Activated T-cell treated with anti-CD3 and anti-CD28 coated beads, Interleukin-2, amount 50 U/mL, for 4 hours (primary cell): ENCODE measurements at regions not wholly inside any gene's neighbourhood (a gene's known extent, or its start where the extent isn't known, plus 50 kb on each side); places are given as distances from the start of the nearest gene placed in this dataset.

Experiments used
- ATAC-seq, 2 donors: fragments of 200-7000 bp; cut with Tn5 transposase; one replicate each; pipeline ENCODE4 v1.10.0; 2021
- DNase-seq: peaks from one replicate; pipeline ENCODE4 v3.0.0-alpha.2; 2020
- H3K27me3 Mint-ChIP-seq: one replicate; pipeline ENCODE4 v1.8.0; 2021; ENCODE audit warnings: low read depth, mixed read lengths
- H3K36me3 Mint-ChIP-seq: one replicate; pipeline ENCODE4 v1.8.0; 2022; ENCODE audit warnings: mixed read lengths; ENCODE audit not compliant: insufficient read depth
- H3K4me1 Mint-ChIP-seq: one replicate; pipeline ENCODE4 v1.8.0; 2021; ENCODE audit warnings: low read depth, mixed read lengths
- H3K4me3 Mint-ChIP-seq: one replicate; pipeline ENCODE4 v1.8.0; 2021; ENCODE audit warnings: mild to moderate bottlenecking, moderate library complexity, mixed read lengths
- H3K9me3 Mint-ChIP-seq: one replicate; pipeline ENCODE4 v1.8.0; 2021; ENCODE audit warnings: mixed read lengths

DNA sequence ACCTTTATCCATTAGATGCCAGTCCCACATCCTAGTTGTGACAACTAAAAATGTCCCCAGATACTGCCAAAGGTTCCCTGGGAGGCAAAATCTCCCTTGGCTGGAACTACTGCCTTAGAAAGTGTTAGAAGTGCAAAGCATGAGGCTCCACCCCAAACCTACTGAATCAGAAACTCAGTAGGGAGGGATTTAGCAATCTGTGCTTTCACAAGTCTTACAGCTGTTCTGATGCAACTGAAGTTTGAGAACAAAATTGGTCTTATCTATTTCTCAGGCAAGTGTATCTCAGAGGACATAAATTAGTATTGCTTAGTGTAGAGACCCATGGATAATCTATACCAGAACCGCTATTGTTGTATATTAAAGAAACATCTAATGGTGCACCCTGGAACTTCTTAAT, 70.2 kb downstream of the CLDN1 start:
- peaks cover 5% of the 10 kb centered on the region for H3K9me3 Mint-ChIP-seq
- DNase-seq (no peak), ATAC-seq (no peak)
- no peak overlapping the region for H3K4me3 Mint-ChIP-seq
- no peaks in the 10 kb centered on the region for H3K36me3 Mint-ChIP-seq
- no peaks in the 10 kb centered on the region for H3K4me1 Mint-ChIP-seq
- peaks cover 5% of the 10 kb centered on the region for H3K27me3 Mint-ChIP-seq

DNA sequence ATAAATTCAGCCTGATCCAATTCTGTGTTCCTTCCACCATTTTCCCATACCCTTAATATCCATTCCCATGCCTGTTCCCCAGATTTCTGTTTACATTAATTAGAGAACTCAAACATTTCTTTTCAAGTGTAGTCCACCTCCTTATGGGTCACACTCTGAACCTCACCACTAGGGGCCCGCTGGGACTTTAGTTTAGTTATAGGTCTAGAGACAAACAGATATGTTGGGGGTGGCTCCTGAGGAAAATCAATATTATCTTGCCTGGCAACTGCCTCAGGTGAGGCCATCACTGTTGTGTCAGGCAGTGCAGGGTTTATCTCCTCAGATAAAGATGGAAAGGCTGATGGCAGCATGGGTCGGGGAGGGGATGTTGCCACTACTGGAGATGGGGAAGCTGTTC, 72.8 kb downstream of the CLDN1 start:
- DNase-seq: no peak
- ATAC-seq: no peak
- peaks cover 5% of the 10 kb centered on the region for H3K27me3 Mint-ChIP-seq

DNA sequence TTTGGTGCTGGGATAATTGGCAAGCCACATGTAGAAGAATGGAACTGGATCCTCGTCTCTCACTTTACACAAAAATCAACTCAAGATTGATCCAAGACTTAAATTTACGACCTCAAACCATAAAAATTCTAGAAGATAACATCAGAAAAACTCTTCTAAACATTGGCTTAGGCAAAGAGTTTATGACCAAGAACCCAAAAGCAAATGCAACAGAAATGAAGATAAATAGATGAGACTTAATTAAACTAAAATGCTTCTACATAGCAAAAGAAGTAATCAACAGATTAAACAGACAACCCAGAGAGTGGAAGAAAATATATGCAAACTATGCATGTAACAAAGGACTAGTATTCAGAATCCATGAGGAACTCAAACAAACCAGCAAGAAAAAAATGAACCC, 80.1 kb downstream of the CLDN1 start:
- no peaks in the 10 kb centered on the region for H3K4me1 Mint-ChIP-seq

More for the DNA sequence above, 72.8 kb downstream of the CLDN1 start:
- Mint-ChIP-seq H3K9me3 (peaks cover 22% of the 10 kb centered on the region), H3K4me3 (no peak overlapping the region), H3K4me1 (no peaks in the 10 kb centered on the region), H3K36me3 (no peaks in the 10 kb centered on the region)

DNA sequence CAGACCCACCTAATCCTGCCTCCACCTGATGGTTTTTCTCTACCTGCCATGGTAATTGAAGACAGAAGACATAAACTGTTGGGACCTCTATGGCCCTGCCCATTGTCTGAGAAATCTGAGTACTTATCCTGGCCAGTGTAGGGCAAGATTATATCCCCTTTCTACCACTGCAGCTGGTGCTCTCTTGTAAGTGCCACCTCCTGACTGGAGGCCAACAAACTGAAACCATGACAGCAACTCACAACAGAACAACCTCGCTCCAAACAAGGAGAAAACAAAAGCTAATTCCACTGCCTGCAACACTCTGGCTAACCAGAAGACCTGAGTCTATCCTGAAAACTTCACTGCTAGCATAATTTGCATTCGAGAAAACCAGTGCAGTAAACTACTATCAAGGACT, 82.9 kb downstream of the CLDN1 start:
- Mint-ChIP-seq H3K9me3 (peaks cover 20% of the 10 kb centered on the region), H3K36me3 (no peaks in the 10 kb centered on the region), H3K27me3 (peaks cover 6% of the 10 kb centered on the region), H3K4me3 (no peak overlapping the region), H3K4me1 (no peaks in the 10 kb centered on the region)
- no peak for ATAC-seq
- no peak for DNase-seq

More for the DNA sequence above, 80.1 kb downstream of the CLDN1 start:
- no peak for DNase-seq
- peaks cover 2% of the 10 kb centered on the region for H3K27me3 Mint-ChIP-seq
- H3K9me3 Mint-ChIP-seq: peaks cover 38% of the 10 kb centered on the region
- H3K4me3 Mint-ChIP-seq: no peak overlapping the region
- no peak for ATAC-seq
- H3K36me3 Mint-ChIP-seq: no peaks in the 10 kb centered on the region

DNA sequence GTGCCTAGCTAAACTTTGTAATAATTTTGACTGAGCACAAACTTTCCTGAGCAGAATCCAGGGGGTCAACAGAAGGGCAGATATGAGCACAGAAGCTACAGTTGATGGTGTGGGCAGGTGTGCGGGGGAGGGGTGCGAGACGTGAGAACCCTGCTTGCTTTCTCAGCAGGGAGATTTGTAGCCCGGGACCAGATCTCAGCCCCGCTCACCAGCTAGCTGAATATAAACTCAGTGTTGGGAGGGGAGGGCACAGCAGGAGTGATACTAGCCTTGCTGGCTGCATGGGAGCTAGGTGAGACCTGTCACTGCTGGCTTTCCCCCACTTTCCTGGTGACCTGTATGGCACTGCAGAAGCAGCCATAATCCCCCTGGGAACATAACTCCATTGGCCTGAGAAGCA, 83.4 kb downstream of the CLDN1 start:
- Mint-ChIP-seq H3K27me3 (peaks cover 6% of the 10 kb centered on the region), H3K36me3 (no peaks in the 10 kb centered on the region), H3K4me1 (no peaks in the 10 kb centered on the region), H3K4me3 (no peak overlapping the region), H3K9me3 (peaks cover 20% of the 10 kb centered on the region)
- no peak for ATAC-seq
- no peak for DNase-seq

DNA sequence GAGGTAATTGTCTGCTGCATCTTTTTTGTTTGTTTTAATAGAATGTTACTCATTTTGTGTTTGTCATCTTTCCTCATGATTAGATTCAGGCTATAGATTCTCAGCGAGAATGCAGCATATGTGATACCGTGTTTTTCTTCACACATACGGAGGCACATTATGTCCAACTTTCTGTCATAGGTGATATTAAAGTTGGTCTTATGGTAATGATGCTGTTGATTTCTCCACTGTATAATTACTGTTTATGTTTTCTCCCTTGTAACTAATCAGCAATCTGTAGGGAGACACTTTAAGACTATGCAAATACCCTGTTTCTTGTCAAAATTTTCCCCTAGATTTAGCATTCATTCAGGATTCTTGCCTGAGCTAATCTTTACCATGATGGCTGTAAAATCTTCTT, 87.6 kb downstream of the CLDN1 start:
- ATAC-seq (no peak), DNase-seq (no peak)
- Mint-ChIP-seq H3K9me3 (peaks cover 4% of the 10 kb centered on the region), H3K27me3 (peaks cover 6% of the 10 kb centered on the region), H3K36me3 (no peaks in the 10 kb centered on the region), H3K4me1 (peaks cover 1% of the 10 kb centered on the region), H3K4me3 (no peak overlapping the region)

DNA sequence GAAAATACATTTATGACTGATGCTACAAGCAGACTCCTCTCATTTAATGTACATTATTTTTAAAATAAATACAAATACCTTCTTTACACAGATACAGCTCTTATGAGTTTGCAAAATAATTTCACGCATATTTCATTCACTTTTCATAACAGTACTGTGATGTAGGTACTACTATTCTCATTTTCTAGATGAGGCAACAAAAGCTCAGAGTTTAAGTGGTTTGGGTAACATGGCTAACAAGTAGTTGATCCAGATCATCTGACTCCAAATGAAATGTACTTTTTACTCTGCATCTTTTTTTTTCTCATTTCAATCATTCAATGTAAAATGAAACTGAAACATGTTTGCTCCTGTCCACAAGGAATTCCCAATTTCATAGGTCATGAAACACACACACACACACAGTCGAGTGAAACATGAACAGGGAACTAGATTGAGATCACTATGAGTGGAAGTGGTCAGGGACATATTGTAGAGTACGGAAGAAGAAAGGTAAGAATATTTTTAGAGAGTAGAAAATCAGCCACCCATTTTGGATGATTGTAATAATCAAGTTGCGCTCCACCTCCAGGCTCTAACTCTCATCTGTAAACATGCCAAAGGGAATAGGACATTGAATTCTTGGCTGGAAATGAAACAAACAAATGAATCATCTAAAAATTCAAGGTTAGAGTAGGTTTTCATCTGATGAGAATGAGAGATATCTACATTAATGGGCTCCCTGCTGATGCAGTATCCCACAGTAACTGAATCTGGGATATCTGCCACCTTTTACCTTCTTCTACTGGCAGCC, 92.4 kb downstream of the CLDN1 start:
- DNase-seq (no peak), ATAC-seq (no peak)
- Mint-ChIP-seq H3K36me3 (no peaks in the 10 kb centered on the region), H3K4me1 (peaks cover 1% of the 10 kb centered on the region), H3K4me3 (no peak overlapping the region), H3K27me3 (peaks cover 9% of the 10 kb centered on the region), H3K9me3 (no peaks in the 10 kb centered on the region)

DNA sequence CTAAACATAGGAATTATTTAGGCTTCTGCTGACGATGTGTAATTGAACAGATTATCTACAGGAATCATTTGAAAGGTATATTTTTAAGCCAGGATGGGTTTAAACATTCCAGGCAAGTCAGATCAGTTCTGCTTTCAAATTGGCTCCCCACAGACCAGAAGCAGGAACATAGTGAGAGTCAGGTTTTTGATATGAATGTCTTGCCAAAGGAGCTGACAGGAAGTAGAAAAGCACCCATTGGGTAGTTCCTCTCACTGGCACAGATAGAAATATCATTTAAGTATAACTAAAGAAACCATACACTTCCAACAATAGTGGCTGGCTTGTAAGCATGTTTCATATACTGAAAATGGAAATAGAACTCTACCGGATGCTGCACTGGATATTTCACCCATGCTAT, 95.2 kb downstream of the CLDN1 start:
- Mint-ChIP-seq H3K36me3 (no peaks in the 10 kb centered on the region), H3K4me3 (no peak overlapping the region), H3K9me3 (no peaks in the 10 kb centered on the region), H3K27me3 (peaks cover 9% of the 10 kb centered on the region), H3K4me1 (peaks cover 1% of the 10 kb centered on the region)
- DNase-seq: no peak
- no peak for ATAC-seq

DNA sequence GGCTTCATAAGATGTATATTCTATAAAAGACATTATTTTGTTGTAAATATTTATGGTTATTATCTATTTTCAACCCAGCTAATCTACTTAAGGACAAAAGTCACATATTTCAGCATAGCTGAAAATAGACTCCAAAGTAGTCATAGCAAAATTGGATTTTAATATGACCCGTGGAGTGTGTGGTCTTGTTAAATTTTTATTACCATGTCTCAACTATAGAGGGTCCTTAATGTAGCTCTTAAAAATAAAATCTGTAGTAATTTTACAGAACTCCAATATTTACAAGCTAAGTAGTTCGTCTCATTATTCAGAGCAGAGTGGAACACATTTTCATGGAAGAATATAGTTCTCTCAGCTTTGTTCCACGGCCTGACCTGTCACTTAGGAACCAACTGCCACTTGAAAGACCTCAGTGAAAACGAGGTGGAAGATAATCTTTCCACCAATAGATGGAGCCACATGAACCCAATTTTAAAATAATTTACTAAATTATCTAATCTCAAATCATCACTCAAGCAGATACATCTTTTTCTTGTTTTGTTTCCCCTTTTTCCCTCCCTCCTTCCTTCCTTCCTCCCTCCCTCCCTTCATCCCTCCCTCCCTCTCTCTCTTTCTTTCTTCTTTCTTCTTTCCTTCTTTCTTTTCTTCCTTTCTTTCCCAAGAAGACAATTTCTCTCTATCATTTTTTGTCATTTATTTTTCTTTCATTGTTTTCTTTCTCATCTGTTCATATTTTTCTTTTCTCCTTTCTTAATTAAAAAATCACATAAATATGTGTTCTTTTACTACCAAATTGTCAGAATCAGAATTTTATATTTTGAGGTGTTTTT, 97.2 kb downstream of the CLDN1 start:
- H3K36me3 Mint-ChIP-seq: no peaks in the 10 kb centered on the region
- H3K4me3 Mint-ChIP-seq: no peak overlapping the region
- H3K27me3 Mint-ChIP-seq: peaks cover 9% of the 10 kb centered on the region
- H3K4me1 Mint-ChIP-seq: peaks cover 1% of the 10 kb centered on the region
- H3K9me3 Mint-ChIP-seq: peaks cover 6% of the 10 kb centered on the region
- ATAC-seq: no peak
- no peak for DNase-seq

DNA sequence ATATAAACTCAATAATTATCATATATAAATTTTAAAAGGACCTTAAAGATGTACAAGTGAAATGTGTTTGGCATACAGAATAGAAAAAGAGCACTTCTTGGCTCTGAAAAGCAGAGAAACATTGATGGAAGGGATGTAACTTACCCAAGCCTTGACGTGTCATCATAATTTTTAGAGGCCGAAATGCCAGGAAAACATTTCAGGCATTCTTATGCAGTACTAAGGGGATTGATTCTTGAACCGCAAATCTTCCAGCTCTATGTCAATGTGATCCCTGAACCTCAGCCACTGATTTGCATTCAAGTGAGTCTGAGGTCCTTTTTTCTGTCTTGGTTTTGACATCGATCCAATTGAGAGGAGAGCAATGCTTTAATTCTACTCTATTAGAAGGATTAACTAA, 97.8 kb downstream of the CLDN1 start:
- ATAC-seq (no peak), DNase-seq (no peak)
- no peak overlapping the region for H3K4me3 Mint-ChIP-seq
- peaks cover 6% of the 10 kb centered on the region for H3K9me3 Mint-ChIP-seq
- no peaks in the 10 kb centered on the region for H3K36me3 Mint-ChIP-seq
- peaks cover 9% of the 10 kb centered on the region for H3K27me3 Mint-ChIP-seq
- H3K4me1 Mint-ChIP-seq: no peaks in the 10 kb centered on the region

DNA sequence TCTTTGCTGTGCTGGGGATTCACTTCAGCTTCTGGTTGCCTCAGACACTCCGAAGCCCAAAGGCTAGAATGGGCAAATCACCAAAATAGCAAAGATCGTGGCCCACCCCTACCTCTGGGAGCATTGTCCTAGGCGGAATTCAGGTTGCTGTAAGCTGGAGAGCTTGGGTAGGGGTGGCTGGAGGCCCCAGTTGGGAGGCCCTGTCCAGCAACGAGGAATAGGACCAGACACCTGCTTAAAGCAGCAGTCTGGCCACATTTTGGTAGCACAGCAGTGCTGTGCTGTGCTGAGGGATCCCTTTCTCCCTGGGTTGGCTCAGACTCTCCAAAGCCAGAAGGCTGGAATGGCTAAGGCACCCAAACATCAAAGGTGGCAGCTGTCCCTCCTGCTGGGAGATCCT, 99.3 kb downstream of the CLDN1 start:
- Mint-ChIP-seq H3K4me3 (no peak overlapping the region), H3K9me3 (peaks cover 6% of the 10 kb centered on the region), H3K27me3 (peaks cover 7% of the 10 kb centered on the region), H3K4me1 (no peaks in the 10 kb centered on the region), H3K36me3 (no peaks in the 10 kb centered on the region)
- ATAC-seq: no peak
- DNase-seq: no peak

DNA sequence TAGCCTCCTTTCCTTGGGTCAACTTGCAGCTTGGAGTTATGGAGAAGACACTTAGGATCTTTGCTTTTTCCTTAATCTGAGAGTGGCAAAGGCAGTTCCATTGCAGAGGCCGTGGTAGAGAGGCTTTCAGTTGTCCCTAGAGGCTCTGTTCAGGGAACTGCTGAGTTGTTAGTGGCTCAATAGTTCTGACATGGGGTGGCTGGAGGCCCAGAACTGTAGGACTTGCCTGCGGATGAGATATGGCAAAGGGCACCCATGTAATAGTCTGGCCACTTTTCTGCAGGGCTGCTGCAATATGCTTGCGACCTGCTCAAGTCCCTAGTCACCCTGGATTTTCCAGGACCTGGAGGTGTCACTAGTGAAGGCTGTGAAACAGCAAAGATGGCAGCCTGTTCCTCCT, 99.9 kb downstream of the CLDN1 start:
- peaks cover 6% of the 10 kb centered on the region for H3K9me3 Mint-ChIP-seq
- H3K36me3 Mint-ChIP-seq: no peaks in the 10 kb centered on the region
- H3K4me1 Mint-ChIP-seq: no peaks in the 10 kb centered on the region
- H3K4me3 Mint-ChIP-seq: no peak overlapping the region
- ATAC-seq (no peak), DNase-seq (no peak)
- peaks cover 7% of the 10 kb centered on the region for H3K27me3 Mint-ChIP-seq

DNA sequence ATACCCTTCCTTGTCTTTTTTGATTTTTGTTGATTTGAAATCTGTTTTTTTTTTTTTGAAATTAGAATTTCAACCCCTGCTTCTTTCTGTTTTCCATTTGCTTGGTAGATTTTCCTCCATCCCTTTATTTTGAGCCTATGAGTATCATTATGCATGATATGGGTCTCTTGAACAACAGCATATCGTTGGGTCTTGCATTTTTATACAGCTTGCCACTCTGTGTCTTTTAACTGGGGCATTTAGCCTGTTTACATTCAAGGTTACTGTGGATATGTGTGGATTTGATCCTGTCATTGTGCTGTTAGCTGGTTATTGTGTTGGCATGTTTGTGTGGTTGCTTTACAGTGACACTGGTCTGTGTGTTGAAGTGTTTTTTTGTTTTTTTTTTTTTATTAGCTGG, 99.7 kb upstream of the P3H2 start:
- Mint-ChIP-seq H3K9me3 (peaks cover 6% of the 10 kb centered on the region), H3K36me3 (no peaks in the 10 kb centered on the region), H3K27me3 (peaks cover under 1% of the 10 kb centered on the region), H3K4me3 (no peak overlapping the region), H3K4me1 (no peaks in the 10 kb centered on the region)
- ATAC-seq: no peak
- DNase-seq: no peak

DNA sequence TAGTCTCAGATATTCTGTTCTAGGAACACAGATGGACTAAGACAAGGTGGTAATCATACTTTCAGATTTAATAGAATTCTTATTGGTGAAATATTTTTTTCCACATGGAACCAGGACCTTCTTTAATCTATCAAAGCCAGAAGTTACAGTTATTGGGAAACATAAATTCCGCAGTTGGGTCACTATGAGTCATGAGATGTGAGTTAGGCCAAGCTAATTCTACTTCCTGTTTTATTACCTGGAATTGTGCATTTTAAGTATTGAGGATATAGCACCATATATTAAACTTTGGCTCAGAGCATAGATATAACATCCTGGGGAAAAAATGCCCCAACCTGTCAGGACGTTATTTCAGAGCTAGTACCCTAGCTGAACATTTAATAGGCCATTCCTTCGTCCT, 96.4 kb upstream of the P3H2 start:
- Mint-ChIP-seq H3K4me3 (no peak overlapping the region), H3K9me3 (peaks cover 6% of the 10 kb centered on the region)

DNA sequence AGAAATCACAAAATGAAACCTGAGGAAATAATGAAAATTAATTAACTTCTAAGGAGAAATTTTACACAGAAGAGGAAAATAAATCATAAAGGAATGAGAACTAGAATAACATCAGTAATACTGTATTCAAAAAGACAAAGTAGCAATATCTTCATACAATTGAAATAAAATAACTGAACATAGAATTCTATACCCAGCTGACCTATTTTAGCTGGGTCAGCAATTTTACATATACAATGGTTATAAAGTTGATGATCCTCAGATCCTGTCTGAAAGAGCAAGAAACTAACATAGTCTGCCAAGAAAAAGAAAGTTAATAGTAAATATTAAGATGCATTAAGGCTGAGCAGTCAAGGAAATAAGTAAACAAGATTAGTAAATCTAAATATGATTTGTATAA, 93.0 kb upstream of the P3H2 start:
- Mint-ChIP-seq H3K4me3 (no peak overlapping the region), H3K9me3 (no peaks in the 10 kb centered on the region), H3K4me1 (no peaks in the 10 kb centered on the region), H3K27me3 (no peaks in the 10 kb centered on the region), H3K36me3 (no peaks in the 10 kb centered on the region)
- ATAC-seq (no peak), DNase-seq (no peak)

More for the DNA sequence above, 96.4 kb upstream of the P3H2 start:
- Mint-ChIP-seq H3K36me3 (no peaks in the 10 kb centered on the region), H3K27me3 (no peaks in the 10 kb centered on the region), H3K4me1 (no peaks in the 10 kb centered on the region)
- ATAC-seq: no peak
- DNase-seq: no peak
